K562 (cell line): ENCODE measurements at regions not wholly inside any gene's neighbourhood (a gene's known extent, or its start where the extent isn't known, plus 50 kb on each side); places are given as distances from the start of the nearest gene placed in this dataset.

Experiments
- ATAC-seq: fragments of 200-7000 bp; cut with Tn5 transposase; 3 replicates; pipeline ENCODE4 v1.9.1; 2020; ENCODE audit warnings: moderate library complexity
- BruUV-seq: library from RNA; stranded (reverse); fragments of 400-500 nt; replicated peaks from 2 replicates; lab custom pipeline; 2021; lab: Mats Ljungman, UMichigan
- CTCF ChIA-PET: fragments of 300-600 bp; formaldehyde crosslinking; extraction: SDS; loops from one replicate; lab custom pipeline; 2021; ENCODE audit warnings: low intra/inter-chr PET ratio; lab: Yijun Ruan, JAX
- POLR2A ChIA-PET: fragments of 300-600, 350-650 bp; sonication (Branson Sonifier 250); formaldehyde crosslinking; extraction: SDS; loops from one replicate; lab custom pipeline; 2021; ENCODE audit warnings: antibody characterized with exemption, inconsistent platforms; lab: Yijun Ruan, JAX
- DNase-seq, 4 experiments: peaks; one replicate each; pipeline versions ENCODE4 v3.0.0 to v3.0.0-alpha.2; 2011 to 2018; ENCODE audit warnings: low spot score in 3 of 4, mixed read lengths in 3 of 4; ENCODE audit errors: extremely low read depth in 1 of 4
- FAIRE-seq: peaks from 2 replicates; lab custom pipeline; 2011; peaks lifted over from hg19 to GRCh38; lab: Jason Lieb, UNC
- H2AFZ ChIP-seq: 2 replicates; pipeline ENCODE4 v1.6.0; 2011; ENCODE audit warnings: low read depth, low read length, control low read depth, inconsistent platforms
- H3K27ac ChIP-seq: fragments of 200-600 bp; 3 replicates; pipeline ENCODE4 v1.8.0; 2011; ENCODE audit warnings: low read depth, mild to moderate bottlenecking, control low read depth, inconsistent platforms, low read length, moderate library complexity, mixed read lengths; ENCODE audit errors: extremely low read depth
- H3K27me3 ChIP-seq, 2 experiments: fragments of 300-600 bp in 1 of 2; 2 replicates in 1 of 2; 3 replicates in 1 of 2; pipeline versions ENCODE4 v1.6.0 to v1.8.0; 2011; ENCODE audit warnings: inconsistent platforms in 2 of 2, low read length in 2 of 2, mild to moderate bottlenecking in 1 of 2, mixed read lengths in 1 of 2, moderate library complexity in 1 of 2; ENCODE audit not compliant: control insufficient read depth in 2 of 2, insufficient read depth in 2 of 2
- H3K36me3 ChIP-seq: fragments of 300-600 bp; 3 replicates; pipeline ENCODE4 v1.8.0; 2011; ENCODE audit warnings: mild to moderate bottlenecking, low read length, inconsistent platforms; ENCODE audit not compliant: control insufficient read depth, insufficient read depth
- H3K4me1 ChIP-seq, 2 experiments: fragments of 200-600 bp in 1 of 2; replicated peaks in 1 of 2; 2 replicates in 1 of 2; 3 replicates in 1 of 2; pipeline versions ENCODE4 v1.5.1 to v1.8.0; 2011; ENCODE audit warnings: inconsistent platforms in 2 of 2, low read length in 2 of 2, mild to moderate bottlenecking in 1 of 2, mixed read lengths in 1 of 2, moderate library complexity in 1 of 2; ENCODE audit not compliant: control insufficient read depth in 2 of 2, insufficient read depth in 2 of 2
- H3K4me2 ChIP-seq: 2 replicates; pipeline ENCODE4 v1.6.1; 2011; ENCODE audit warnings: low read length, control low read depth, inconsistent platforms, mixed read lengths; ENCODE audit not compliant: insufficient read depth
- H3K4me3 ChIP-seq: fragments of 200-600 bp; sonication (generic), shearing (Covaris generic); 2 replicates; pipeline ENCODE4 v1.5.1; 2016; ENCODE audit warnings: control low read depth, inconsistent platforms
- H3K79me2 ChIP-seq: fragments of 200-600 bp; 3 replicates; pipeline ENCODE4 v1.8.0; 2011; ENCODE audit warnings: low read length, inconsistent platforms; ENCODE audit not compliant: control insufficient read depth, insufficient read depth
- H3K9ac ChIP-seq, 2 experiments: 2 replicates each; pipeline versions ENCODE4 v1.6.0 to v1.6.1; 2011; ENCODE audit warnings: low read depth in 2 of 2, low read length in 2 of 2, control low read depth in 1 of 2, inconsistent platforms in 1 of 2, mild to moderate bottlenecking in 1 of 2, mixed read lengths in 1 of 2; ENCODE audit not compliant: insufficient read depth in 1 of 2
- H3K9me1 ChIP-seq: one replicate; pipeline ENCODE4 v1.6.0; 2011; ENCODE audit warnings: inconsistent platforms, mild to moderate bottlenecking, low read length, moderate library complexity; ENCODE audit not compliant: control insufficient read depth, insufficient read depth
- H3K9me3 ChIP-seq: replicated peaks from 2 replicates; pipeline ENCODE4 v1.5.1; 2011; ENCODE audit warnings: low read depth, low read length, inconsistent platforms; ENCODE audit not compliant: control insufficient read depth, insufficient read depth
- H4K20me1 ChIP-seq: replicated peaks from 2 replicates; pipeline ENCODE4 v1.6.1; 2011; ENCODE audit warnings: low read length, inconsistent platforms, mixed read lengths; ENCODE audit not compliant: control insufficient read depth, insufficient read depth
- CCAR2 ChIP-seq: fragments of 200-400 bp; formaldehyde crosslinking; IDR thresholded peaks from 2 replicates; pipeline ENCODE4 v1.6.1; 2017; ENCODE audit warnings: mild to moderate bottlenecking, low read depth, low read length
- EGR1 ChIP-seq: fragments of 450-650 bp; conservative IDR thresholded peaks from 2 replicates; pipeline ENCODE4 v1.6.1; 2017; ENCODE audit warnings: mild to moderate bottlenecking
- RBM39 ChIP-seq: fragments of 200-400 bp; formaldehyde crosslinking; optimal IDR thresholded peaks from 2 replicates; pipeline ENCODE3; 2018; ENCODE audit warnings: low read depth, low read length
- SRSF1 ChIP-seq: fragments of 200-400 bp; formaldehyde crosslinking; IDR thresholded peaks from 2 replicates; pipeline ENCODE4 v1.6.1; 2017; ENCODE audit warnings: mild to moderate bottlenecking, low read depth, low read length, moderate library complexity
- XRCC3 ChIP-seq: fragments of 450-650 bp; IDR thresholded peaks from 2 replicates; pipeline ENCODE4 v1.6.1; 2017; ENCODE audit warnings: mild to moderate bottlenecking, moderate library complexity
- ZFP30 ChIP-seq: fragments of 250-450 bp; sonication (Bioruptor Pico); IDR thresholded peaks from 2 replicates; pipeline ENCODE4 v1.8.0; 2022; ENCODE audit warnings: moderate library complexity, mild to moderate bottlenecking, inconsistent platforms, borderline replicate concordance
- WGBS: fragments of 100-300 bp; shearing (Covaris generic); methylation state at CpG from one replicate; pipeline ENCODE4 v1.1.6; 2016; ENCODE audit warnings: low coverage, mixed read lengths; ENCODE audit not compliant: insufficient coverage; ENCODE audit errors: missing lambda C conversion rate; 5-methylcytosine and 5-hydroxymethylcytosine counted together
- in situ Hi-C: fragments of 300-500 bp; cut with MboI; formaldehyde crosslinking; loops from 4 replicates; pipeline ENCODE4 v1.15.0; 2018; ENCODE audit warnings: inconsistent platforms, mixed read lengths
- intact Hi-C: fragments of 100-400 bp; cut with micrococcal nuclease; formaldehyde crosslinking; loops from 2 replicates; pipeline ENCODE4 v1.14.2; 2022
- TF ChIP-seq, protein P1 (sequence below): fragments of 450-650 bp; formaldehyde crosslinking; IDR thresholded peaks from 2 replicates; pipeline ENCODE4 v1.4.0; 2020; ENCODE audit warnings: mild to moderate bottlenecking, moderate library complexity
- TF ChIP-seq, protein P2 (sequence below): fragments of 450-650 bp; IDR thresholded peaks from one replicate; pipeline ENCODE4 v1.6.1; 2018; ENCODE audit warnings: mild to moderate bottlenecking, moderate library complexity; ENCODE audit not compliant: partially characterized antibody
- TF ChIP-seq, protein P3 (sequence below): sonication (generic); formaldehyde crosslinking; IDR thresholded peaks from 2 replicates; pipeline ENCODE4 v1.5.0; 2020; ENCODE audit warnings: missing genetic modification reagents
- TF ChIP-seq, protein P4 (sequence below), 2 experiments: IDR thresholded peaks in 1 of 2; conservative IDR thresholded peaks in 1 of 2; 2 replicates each; pipeline ENCODE4 v1.6.1; 2016; ENCODE audit warnings: low read depth in 2 of 2, mild to moderate bottlenecking in 1 of 2, missing compliant biosample characterization in 1 of 2, missing genetic modification characterization in 1 of 2, moderate library complexity in 1 of 2
- TF ChIP-seq, protein P5 (sequence below): sonication (generic); formaldehyde crosslinking; IDR thresholded peaks from 2 replicates; pipeline ENCODE4 v1.8.1; 2022; ENCODE audit warnings: missing genetic modification reagents

DNA sequence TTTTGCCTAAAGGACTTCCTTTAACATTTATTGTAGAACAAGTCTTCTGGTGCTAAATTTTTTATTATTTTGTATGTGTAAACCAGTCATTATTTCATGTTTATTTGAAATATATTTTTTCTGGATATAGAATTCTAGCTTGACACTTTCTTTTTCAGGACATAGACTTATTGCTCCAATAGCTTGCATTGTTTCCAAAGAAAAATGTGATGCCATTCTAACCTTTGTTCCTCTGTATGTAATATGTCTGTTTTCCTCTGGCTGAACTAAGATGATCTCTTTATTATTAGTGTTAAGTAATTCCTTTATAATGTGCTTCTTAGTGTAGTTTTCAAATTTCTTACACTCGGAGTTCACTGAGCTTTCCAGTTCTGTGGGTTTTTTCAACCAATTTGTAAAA, 174.1 kb upstream of the STARD13 start:
- Histone ChIP-seq H3K79me2 (no peaks in the 10 kb centered on the region), H4K20me1 (no peaks in the 10 kb centered on the region), H3K27me3 (no peaks in the 10 kb centered on the region), H3K9me1 (no peaks in the 10 kb centered on the region), H3K4me1 (no peaks in the 10 kb centered on the region), H3K9me3 (no peaks in the 10 kb centered on the region), H3K4me3 (no peak overlapping the region), H3K36me3 (no peaks in the 10 kb centered on the region), H3K27ac (no peak overlapping the region), H3K4me2 (no peak overlapping the region), H2AFZ (no peak overlapping the region), H3K9ac (no peak overlapping the region)
- intact Hi-C loops (no loop called here), in situ Hi-C loops (no loop called here)
- FAIRE-seq (no peak), ATAC-seq (no peak), DNase-seq (no peak)
- 0% methylated on average over 1 of the region's 1 CpG for WGBS
- ChIA-PET CTCF (no interaction called here), POLR2A (no interaction called here)
- no TSS peak for BruUV-seq
- no peak for TF ChIP-seq SRSF1
- no peak for TF ChIP-seq XRCC3
- no peak for TF ChIP-seq ZFP30 (CRISPR knock-in tag)
- TF ChIP-seq, protein P1, sequence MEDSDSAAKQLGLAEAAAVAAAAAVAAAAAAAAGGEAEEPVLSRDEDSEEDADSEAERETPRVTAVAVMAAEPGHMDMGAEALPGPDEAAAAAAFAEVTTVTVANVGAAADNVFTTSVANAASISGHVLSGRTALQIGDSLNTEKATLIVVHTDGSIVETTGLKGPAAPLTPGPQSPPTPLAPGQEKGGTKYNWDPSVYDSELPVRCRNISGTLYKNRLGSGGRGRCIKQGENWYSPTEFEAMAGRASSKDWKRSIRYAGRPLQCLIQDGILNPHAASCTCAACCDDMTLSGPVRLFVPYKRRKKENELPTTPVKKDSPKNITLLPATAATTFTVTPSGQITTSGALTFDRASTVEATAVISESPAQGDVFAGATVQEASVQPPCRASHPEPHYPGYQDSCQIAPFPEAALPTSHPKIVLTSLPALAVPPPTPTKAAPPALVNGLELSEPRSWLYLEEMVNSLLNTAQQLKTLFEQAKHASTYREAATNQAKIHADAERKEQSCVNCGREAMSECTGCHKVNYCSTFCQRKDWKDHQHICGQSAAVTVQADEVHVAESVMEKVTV (CRISPR knock-in tag), result no peak
- TF ChIP-seq, protein P2, sequence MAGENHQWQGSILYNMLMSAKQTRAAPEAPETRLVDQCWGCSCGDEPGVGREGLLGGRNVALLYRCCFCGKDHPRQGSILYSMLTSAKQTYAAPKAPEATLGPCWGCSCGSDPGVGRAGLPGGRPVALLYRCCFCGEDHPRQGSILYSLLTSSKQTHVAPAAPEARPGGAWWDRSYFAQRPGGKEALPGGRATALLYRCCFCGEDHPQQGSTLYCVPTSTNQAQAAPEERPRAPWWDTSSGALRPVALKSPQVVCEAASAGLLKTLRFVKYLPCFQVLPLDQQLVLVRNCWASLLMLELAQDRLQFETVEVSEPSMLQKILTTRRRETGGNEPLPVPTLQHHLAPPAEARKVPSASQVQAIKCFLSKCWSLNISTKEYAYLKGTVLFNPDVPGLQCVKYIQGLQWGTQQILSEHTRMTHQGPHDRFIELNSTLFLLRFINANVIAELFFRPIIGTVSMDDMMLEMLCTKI, result no peak
- TF ChIP-seq, protein P3, sequence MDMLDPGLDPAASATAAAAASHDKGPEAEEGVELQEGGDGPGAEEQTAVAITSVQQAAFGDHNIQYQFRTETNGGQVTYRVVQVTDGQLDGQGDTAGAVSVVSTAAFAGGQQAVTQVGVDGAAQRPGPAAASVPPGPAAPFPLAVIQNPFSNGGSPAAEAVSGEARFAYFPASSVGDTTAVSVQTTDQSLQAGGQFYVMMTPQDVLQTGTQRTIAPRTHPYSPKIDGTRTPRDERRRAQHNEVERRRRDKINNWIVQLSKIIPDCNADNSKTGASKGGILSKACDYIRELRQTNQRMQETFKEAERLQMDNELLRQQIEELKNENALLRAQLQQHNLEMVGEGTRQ (CRISPR knock-in tag), result no peak
- no peak for TF ChIP-seq CCAR2
- no peak for TF ChIP-seq EGR1
- TF ChIP-seq, protein P4, sequence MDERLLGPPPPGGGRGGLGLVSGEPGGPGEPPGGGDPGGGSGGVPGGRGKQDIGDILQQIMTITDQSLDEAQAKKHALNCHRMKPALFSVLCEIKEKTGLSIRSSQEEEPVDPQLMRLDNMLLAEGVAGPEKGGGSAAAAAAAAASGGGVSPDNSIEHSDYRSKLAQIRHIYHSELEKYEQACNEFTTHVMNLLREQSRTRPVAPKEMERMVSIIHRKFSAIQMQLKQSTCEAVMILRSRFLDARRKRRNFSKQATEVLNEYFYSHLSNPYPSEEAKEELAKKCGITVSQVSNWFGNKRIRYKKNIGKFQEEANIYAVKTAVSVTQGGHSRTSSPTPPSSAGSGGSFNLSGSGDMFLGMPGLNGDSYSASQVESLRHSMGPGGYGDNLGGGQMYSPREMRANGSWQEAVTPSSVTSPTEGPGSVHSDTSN (CRISPR knock-in tag; IDR thresholded peaks at IDR 0.05; ENCODE audit: low read depth), result no peak
- TF ChIP-seq, protein P4 (tag; conservative IDR thresholded peaks at IDR 0.05; ENCODE audit: low read depth), result no peak
- TF ChIP-seq RBM39, result no peak
- TF ChIP-seq, protein P5, sequence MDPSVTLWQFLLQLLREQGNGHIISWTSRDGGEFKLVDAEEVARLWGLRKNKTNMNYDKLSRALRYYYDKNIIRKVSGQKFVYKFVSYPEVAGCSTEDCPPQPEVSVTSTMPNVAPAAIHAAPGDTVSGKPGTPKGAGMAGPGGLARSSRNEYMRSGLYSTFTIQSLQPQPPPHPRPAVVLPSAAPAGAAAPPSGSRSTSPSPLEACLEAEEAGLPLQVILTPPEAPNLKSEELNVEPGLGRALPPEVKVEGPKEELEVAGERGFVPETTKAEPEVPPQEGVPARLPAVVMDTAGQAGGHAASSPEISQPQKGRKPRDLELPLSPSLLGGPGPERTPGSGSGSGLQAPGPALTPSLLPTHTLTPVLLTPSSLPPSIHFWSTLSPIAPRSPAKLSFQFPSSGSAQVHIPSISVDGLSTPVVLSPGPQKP (CRISPR knock-in tag), result no peak
